Smooth muscle cell (in vitro differentiated cells): ENCODE measurements at regions not wholly inside any gene's neighbourhood (a gene's known extent, or its start where the extent isn't known, plus 50 kb on each side); places are given as distances from the start of the nearest gene placed in this dataset.

Source experiments
- DNase-seq: peaks from one replicate; lab custom pipeline; 2025; ENCODE audit not compliant: unreplicated experiment; lab: John Stamatoyannopoulos, UW
- H2AFZ ChIP-seq: fragments of 200-600 bp; sonication (generic); 2 replicates; pipeline ENCODE4 v1.6.0; 2016; ENCODE audit warnings: antibody characterized with exemption, low read depth, mild to moderate bottlenecking
- H3F3A ChIP-seq: fragments of 200-600 bp; sonication (generic); 2 replicates; pipeline ENCODE4 v1.6.0; 2017; ENCODE audit warnings: antibody characterized with exemption, low read depth
- H3K27ac ChIP-seq: fragments of 200-600 bp; sonication (generic); 2 replicates; pipeline ENCODE4 v1.5.1; 2016; ENCODE audit warnings: low read depth, mild to moderate bottlenecking
- H3K27me3 ChIP-seq: fragments of 200-600 bp; sonication (generic); 2 replicates; pipeline ENCODE4 v1.6.1; 2016; ENCODE audit warnings: low read depth, mild to moderate bottlenecking
- H3K36me3 ChIP-seq: fragments of 200-600 bp; sonication (generic); 2 replicates; pipeline ENCODE4 v1.5.1; 2016; ENCODE audit warnings: low read depth
- H3K4me1 ChIP-seq: fragments of 200-600 bp; sonication (generic); 2 replicates; pipeline ENCODE4 v1.5.1; 2016; ENCODE audit warnings: low read depth
- H3K4me2 ChIP-seq: fragments of 200-600 bp; sonication (generic); 2 replicates; pipeline ENCODE4 v1.6.0; 2016; ENCODE audit warnings: mild to moderate bottlenecking
- H3K4me3 ChIP-seq: fragments of 200-600 bp; sonication (generic); 2 replicates; pipeline ENCODE4 v1.5.1; 2016; ENCODE audit warnings: mild to moderate bottlenecking
- H3K79me2 ChIP-seq: fragments of 200-600 bp; sonication (generic); 2 replicates; pipeline ENCODE4 v1.6.0; 2016; ENCODE audit warnings: low read depth, mild to moderate bottlenecking
- H3K9ac ChIP-seq: fragments of 200-600 bp; sonication (generic); 2 replicates; pipeline ENCODE4 v1.6.0; 2016; ENCODE audit warnings: low read depth
- H3K9me3 ChIP-seq: fragments of 200-600 bp; sonication (generic); replicated peaks from 2 replicates; pipeline ENCODE4 v1.5.1; 2016; ENCODE audit warnings: low read depth
- H4K20me1 ChIP-seq: fragments of 200-600 bp; sonication (generic); 2 replicates; pipeline ENCODE4 v1.6.0; 2016; ENCODE audit warnings: low read depth
- CTCF ChIP-seq: fragments of 200-600 bp; sonication (generic); IDR thresholded peaks from 2 replicates; pipeline ENCODE4 v1.5.1; 2017; ENCODE audit warnings: borderline replicate concordance, mild to moderate bottlenecking, antibody characterized with exemption; ENCODE audit not compliant: insufficient read depth, poor library complexity, severe bottlenecking
- WGBS: methylation state at CpG from one replicate; pipeline ENCODE4 v1.1.7; 2016; ENCODE audit warnings: low lambda C conversion rate; 5-methylcytosine and 5-hydroxymethylcytosine counted together

DNA sequence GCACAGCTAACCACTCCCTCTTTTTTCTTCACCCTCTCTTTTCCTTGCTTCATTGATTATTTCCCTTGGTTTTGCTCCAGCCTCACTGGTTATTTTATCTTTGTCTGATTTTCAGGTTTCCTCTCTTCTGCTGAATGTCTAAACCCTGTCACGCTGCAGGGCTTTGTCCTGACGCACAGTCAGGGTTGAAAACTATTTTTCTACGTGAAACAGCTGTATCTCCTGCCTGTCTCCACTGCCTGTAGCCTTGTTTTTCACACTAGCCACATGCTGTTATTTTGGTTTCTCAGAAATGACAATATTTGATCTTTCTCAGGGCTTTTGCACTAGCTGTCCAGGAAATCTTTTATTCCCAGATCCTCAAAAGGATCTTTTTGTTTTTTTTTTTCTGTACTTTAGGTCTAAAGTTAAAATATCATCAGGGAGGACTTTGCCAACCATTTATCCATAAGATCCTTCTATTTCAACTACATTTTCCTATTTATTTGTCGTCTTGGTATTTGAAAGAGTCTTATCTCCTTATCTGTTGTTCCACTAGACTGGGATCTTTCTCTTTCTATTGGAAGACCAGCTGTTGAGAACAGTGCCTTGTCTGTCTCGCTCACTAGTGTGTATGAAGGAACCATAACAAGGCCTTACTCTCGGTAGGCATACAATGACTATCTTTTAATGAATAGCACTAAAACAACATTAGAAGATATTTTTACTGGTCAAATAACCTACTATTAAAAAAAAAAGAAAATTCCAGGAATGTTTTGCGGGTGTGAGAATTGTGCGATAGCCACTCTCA lies 164.3 kb downstream of the PDHA2 start:
- Histone ChIP-seq H4K20me1 (no peaks in the 10 kb centered on the region), H3K27ac (no peak overlapping the region), H3K9me3 (no peaks in the 10 kb centered on the region), H3K36me3 (no peaks in the 10 kb centered on the region), H3K4me1 (peaks cover 4% of the 10 kb centered on the region), H3K79me2 (no peaks in the 10 kb centered on the region), H3F3A (no peaks in the 10 kb centered on the region), H3K4me3 (no peak overlapping the region), H3K4me2 (no peak overlapping the region), H2AFZ (peak overlapping the region; percentile 77), H3K9ac (no peak overlapping the region), H3K27me3 (no peaks in the 10 kb centered on the region)
- no peak for TF ChIP-seq CTCF
- 69% methylated on average over 8 of the region's 8 CpGs for WGBS
- no peak for DNase-seq

DNA sequence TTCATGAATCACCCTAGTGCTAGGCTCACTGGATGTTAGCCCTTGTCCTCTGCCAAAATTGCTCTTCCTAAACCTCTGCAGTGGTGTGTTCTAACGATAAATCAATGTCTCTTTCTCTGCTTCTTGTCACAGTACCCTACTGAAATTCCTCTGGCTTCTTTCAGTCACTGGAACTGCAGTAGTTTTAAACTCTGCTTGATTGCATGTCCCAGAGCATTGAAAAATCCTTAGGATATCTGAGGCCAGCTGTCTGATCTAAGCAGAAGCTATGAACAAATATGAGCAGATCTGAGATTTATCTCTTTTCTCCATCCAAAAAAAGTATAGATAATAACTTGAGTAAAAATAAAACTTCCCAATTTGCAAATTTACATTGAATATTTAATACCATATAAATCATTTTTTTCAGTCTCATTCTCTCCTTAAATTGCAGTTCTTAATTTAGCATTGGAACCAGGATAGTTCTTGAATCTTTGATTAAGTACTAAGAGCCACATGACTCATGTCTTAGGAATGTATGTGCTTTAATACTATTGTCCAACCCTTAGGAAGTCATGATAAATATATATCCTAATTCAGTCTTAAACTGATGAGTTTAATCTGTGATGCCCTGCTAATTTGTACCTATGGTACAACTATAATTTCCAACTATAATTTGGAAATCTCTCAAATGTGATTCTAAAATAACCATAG lies 169.7 kb downstream of the PDHA2 start:
- WGBS = 63% methylated on average over 1 of the region's 1 CpG

DNA sequence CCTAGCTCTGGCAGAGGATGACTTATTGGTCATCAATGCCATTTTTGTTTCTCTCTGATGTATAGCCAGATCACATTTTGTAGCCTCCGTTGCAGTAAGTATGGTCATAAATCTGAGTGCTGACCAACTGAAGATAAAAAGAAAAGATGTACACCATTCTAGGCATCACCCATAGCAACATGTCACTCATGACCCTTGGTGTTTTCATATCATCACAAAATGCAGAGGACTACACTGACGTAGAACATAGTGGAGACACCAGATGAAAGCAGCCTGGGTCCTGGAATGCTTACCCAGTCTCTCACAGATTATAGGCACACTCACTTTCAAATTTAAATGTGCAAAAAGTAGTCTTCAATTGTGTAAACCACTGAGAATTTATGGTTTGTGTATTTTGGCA lies 172.8 kb downstream of the PDHA2 start:
- no peak for TF ChIP-seq CTCF
- DNase-seq = no peak

More for the DNA sequence above, 169.7 kb downstream of the PDHA2 start:
- H3K27me3 ChIP-seq = no peaks in the 10 kb centered on the region
- no peak overlapping the region for H3K27ac ChIP-seq
- no peak for TF ChIP-seq CTCF
- H3K9me3 ChIP-seq = no peaks in the 10 kb centered on the region
- H3K36me3 ChIP-seq = no peaks in the 10 kb centered on the region
- H3K4me2 ChIP-seq = no peak overlapping the region
- no peaks in the 10 kb centered on the region for H3F3A ChIP-seq
- no peaks in the 10 kb centered on the region for H4K20me1 ChIP-seq
- no peak overlapping the region for H3K4me3 ChIP-seq
- no peak overlapping the region for H2AFZ ChIP-seq
- no peak overlapping the region for H3K9ac ChIP-seq
- H3K4me1 ChIP-seq = no peaks in the 10 kb centered on the region
- no peak for DNase-seq
- H3K79me2 ChIP-seq = no peaks in the 10 kb centered on the region

More for the DNA sequence above, 172.8 kb downstream of the PDHA2 start:
- no peaks in the 10 kb centered on the region for H3K9me3 ChIP-seq
- no peak overlapping the region for H3K4me2 ChIP-seq
- no peak overlapping the region for H3K9ac ChIP-seq
- no peaks in the 10 kb centered on the region for H3F3A ChIP-seq
- WGBS = 65% methylated on average over 2 of the region's 2 CpGs
- no peaks in the 10 kb centered on the region for H4K20me1 ChIP-seq
- no peaks in the 10 kb centered on the region for H3K36me3 ChIP-seq
- H2AFZ ChIP-seq = no peak overlapping the region
- H3K79me2 ChIP-seq = no peaks in the 10 kb centered on the region
- H3K4me3 ChIP-seq = no peak overlapping the region
- H3K27me3 ChIP-seq = no peaks in the 10 kb centered on the region
- H3K4me1 ChIP-seq = no peaks in the 10 kb centered on the region
- no peak overlapping the region for H3K27ac ChIP-seq
